HG03095 (cell line): ENCODE measurements at regions not wholly inside any gene's neighbourhood (a gene's known extent, or its start where the extent isn't known, plus 50 kb on each side); places are given as distances from the start of the nearest gene placed in this dataset.
"Not testable (repeated sequence)": the region's sequence is repeated elsewhere in the genome, so short reads cannot be mapped to it uniquely, and the experiment has no call there.

Experiments
- ATAC-seq: cut with Tn5 transposase; IDR thresholded peaks from one replicate; pipeline ENCODE4 v1.9.1; 2021; ENCODE audit warnings: moderate library complexity; ENCODE audit not compliant: unreplicated experiment

- ATAC-seq, result not testable (repeated sequence)
These were observed 129.1 kb downstream of the BRD1 start for GRCh38 chr22:49698616-49699015.

GRCh38 chr22:49697047-49697446 lies 130.6 kb downstream of the BRD1 start:
- no peak for ATAC-seq

- ATAC-seq, result no peak
These were observed 133.0 kb downstream of the BRD1 start for GRCh38 chr22:49694462-49695260.

GRCh38 chr22:49693848-49694247 lies 133.8 kb downstream of the BRD1 start:
- no peak for ATAC-seq

GRCh38 chr22:49693416-49693815 lies 134.3 kb downstream of the BRD1 start:
- ATAC-seq, result no peak

GRCh38 chr22:49692499-49693225 lies 135.0 kb downstream of the BRD1 start:
- no peak for ATAC-seq

- ATAC-seq, result no peak
These were observed 136.4 kb downstream of the BRD1 start for GRCh38 chr22:49691256-49691655.

GRCh38 chr22:49690454-49690853 lies 137.2 kb downstream of the BRD1 start:
- ATAC-seq, result no peak

- no peak for ATAC-seq
These were observed 137.8 kb downstream of the BRD1 start for GRCh38 chr22:49689858-49690257.

- ATAC-seq, result no peak
These were observed 138.4 kb downstream of the BRD1 start for GRCh38 chr22:49689255-49689770.

GRCh38 chr22:49688516-49689254 lies 139.0 kb downstream of the BRD1 start:
- ATAC-seq, result no peak

GRCh38 chr22:49687786-49688515 lies 139.7 kb downstream of the BRD1 start:
- ATAC-seq, result no peak

- ATAC-seq, result no peak
These were observed 140.3 kb downstream of the BRD1 start for GRCh38 chr22:49687333-49687732.

- no peak for ATAC-seq
These were observed 141.0 kb downstream of the BRD1 start for GRCh38 chr22:49686495-49687219.

- ATAC-seq, result no peak
These were observed 142.0 kb downstream of the BRD1 start for GRCh38 chr22:49685686-49686085.

GRCh38 chr22:49685116-49685515 lies 142.6 kb downstream of the BRD1 start:
- no peak for ATAC-seq

GRCh38 chr22:49683032-49683431 lies 144.6 kb downstream of the BRD1 start:
- ATAC-seq, result no peak

- ATAC-seq, result not testable (repeated sequence)
These were observed 146.9 kb downstream of the BRD1 start for GRCh38 chr22:49680819-49681218.

GRCh38 chr22:49678842-49679170 lies 148.9 kb downstream of the BRD1 start:
- ATAC-seq, result no peak

GRCh38 chr22:49678137-49678841 lies 149.4 kb downstream of the BRD1 start:
- ATAC-seq, result no peak
